OCI-LY3 (cell line): ENCODE measurements at regions not wholly inside any gene's neighbourhood (a gene's known extent, or its start where the extent isn't known, plus 50 kb on each side); places are given as distances from the start of the nearest gene placed in this dataset.

Experiments used
- EZH2phosphoT487 ChIP-seq: fragments of 200-600 bp; shearing (Covaris generic); IDR thresholded peaks from 2 replicates; pipeline ENCODE4 v1.6.1; 2018; ENCODE audit warnings: antibody characterized with exemption, mixed run types, low read depth
- TF ChIP-seq, protein P1 (sequence below): fragments of 200-600, 300-600 bp; sonication (generic); IDR thresholded peaks from 2 replicates; pipeline ENCODE4 v1.5.1; 2014; ENCODE audit warnings: antibody characterized with exemption, low read length, low read depth

DNA sequence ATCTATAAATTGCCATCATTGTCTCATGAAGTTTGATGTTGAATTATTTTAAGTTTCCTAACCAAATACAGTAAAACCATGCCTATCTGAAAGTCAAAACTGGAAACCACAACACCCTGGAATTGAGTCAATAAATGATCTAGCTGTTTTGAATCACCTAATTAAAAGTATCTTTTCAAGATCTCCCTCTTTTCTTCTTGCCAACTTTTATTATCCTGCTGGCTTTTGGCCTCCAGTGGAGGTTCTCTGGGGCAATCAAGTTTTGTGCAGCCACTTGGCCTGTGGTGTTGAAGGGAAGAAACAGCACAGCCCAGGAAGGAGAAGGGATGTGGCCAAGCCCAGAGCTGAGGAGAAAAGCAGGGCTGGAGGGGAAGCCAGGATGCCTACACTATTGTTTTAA, 255.4 kb downstream of the COG6 start:
- TF ChIP-seq, protein P1, sequence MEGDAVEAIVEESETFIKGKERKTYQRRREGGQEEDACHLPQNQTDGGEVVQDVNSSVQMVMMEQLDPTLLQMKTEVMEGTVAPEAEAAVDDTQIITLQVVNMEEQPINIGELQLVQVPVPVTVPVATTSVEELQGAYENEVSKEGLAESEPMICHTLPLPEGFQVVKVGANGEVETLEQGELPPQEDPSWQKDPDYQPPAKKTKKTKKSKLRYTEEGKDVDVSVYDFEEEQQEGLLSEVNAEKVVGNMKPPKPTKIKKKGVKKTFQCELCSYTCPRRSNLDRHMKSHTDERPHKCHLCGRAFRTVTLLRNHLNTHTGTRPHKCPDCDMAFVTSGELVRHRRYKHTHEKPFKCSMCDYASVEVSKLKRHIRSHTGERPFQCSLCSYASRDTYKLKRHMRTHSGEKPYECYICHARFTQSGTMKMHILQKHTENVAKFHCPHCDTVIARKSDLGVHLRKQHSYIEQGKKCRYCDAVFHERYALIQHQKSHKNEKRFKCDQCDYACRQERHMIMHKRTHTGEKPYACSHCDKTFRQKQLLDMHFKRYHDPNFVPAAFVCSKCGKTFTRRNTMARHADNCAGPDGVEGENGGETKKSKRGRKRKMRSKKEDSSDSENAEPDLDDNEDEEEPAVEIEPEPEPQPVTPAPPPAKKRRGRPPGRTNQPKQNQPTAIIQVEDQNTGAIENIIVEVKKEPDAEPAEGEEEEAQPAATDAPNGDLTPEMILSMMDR = no peak
- no peak for TF ChIP-seq EZH2phosphoT487
